Muscle of leg (tissue), 3 donors: ENCODE measurements at regions not wholly inside any gene's neighbourhood (a gene's known extent, or its start where the extent isn't known, plus 50 kb on each side); places are given as distances from the start of the nearest gene placed in this dataset.
"Not testable (repeated sequence)": the region's sequence is repeated elsewhere in the genome, so short reads cannot be mapped to it uniquely, and the experiment has no call there.

Experiments used
- DNase-seq: peaks from one replicate; pipeline ENCODE4 v3.0.0; 2013
- H3K27ac ChIP-seq: one replicate; pipeline ENCODE4 v1.5.1; 2013; ENCODE audit warnings: mild to moderate bottlenecking, low read length, control low read depth
- H3K27me3 ChIP-seq: one replicate; pipeline ENCODE4 v1.6.1; 2013; ENCODE audit warnings: low read length; ENCODE audit not compliant: control insufficient read depth, insufficient read depth
- H3K36me3 ChIP-seq: one replicate; pipeline ENCODE4 v1.6.1; 2013; ENCODE audit warnings: low read length; ENCODE audit not compliant: control insufficient read depth, insufficient read depth
- H3K4me1 ChIP-seq: one replicate; pipeline ENCODE4 v1.6.1; 2013; ENCODE audit warnings: low read length; ENCODE audit not compliant: control insufficient read depth, insufficient read depth
- H3K4me3 ChIP-seq: one replicate; pipeline ENCODE4 v1.5.1; 2013; ENCODE audit warnings: low read length, control low read depth
- H3K9me3 ChIP-seq: replicated peaks from 2 replicates; pipeline ENCODE4 v1.6.1; 2013; ENCODE audit warnings: low read depth, low read length; ENCODE audit not compliant: control insufficient read depth
- WGBS: methylation state at CpG from one replicate; pipeline ENCODE4 v1.1.5; 2013; ENCODE audit warnings: missing lambda C conversion rate; ENCODE audit not compliant: insufficient coverage; 5-methylcytosine and 5-hydroxymethylcytosine counted together

- H3K36me3 ChIP-seq = no peaks in the 10 kb centered on the region
- DNase-seq = no peak
- H3K27ac ChIP-seq = no peak overlapping the region
- no peak overlapping the region for H3K4me3 ChIP-seq
- H3K4me1 ChIP-seq = no peaks in the 10 kb centered on the region
- no peaks in the 10 kb centered on the region for H3K27me3 ChIP-seq
- no peaks in the 10 kb centered on the region for H3K9me3 ChIP-seq
- 76% methylated on average over 6 of the region's 10 CpGs for WGBS
Measured at GRCh38 chr4:134934036-134934808, 732.6 kb upstream of the PABPC4L start.

- Histone ChIP-seq H3K4me3 (no peak overlapping the region), H3K9me3 (no peaks in the 10 kb centered on the region), H3K4me1 (no peaks in the 10 kb centered on the region), H3K27ac (no peak overlapping the region), H3K27me3 (no peaks in the 10 kb centered on the region), H3K36me3 (no peaks in the 10 kb centered on the region)
- no CpG with 5 or more reads among the region's 2 CpGs for WGBS
- no peak for DNase-seq
Measured at GRCh38 chr4:134915355-134915754, 713.8 kb upstream of the PABPC4L start.

GRCh38 chr4:134914250-134914649 is 712.7 kb upstream of the PABPC4L start:
- H3K4me1 ChIP-seq, H3K27ac ChIP-seq, H3K9me3 ChIP-seq, H3K4me3 ChIP-seq, H3K27me3 ChIP-seq, H3K36me3 ChIP-seq, DNase-seq: not testable (repeated sequence)
- WGBS = 92% methylated on average over 2 of the region's 7 CpGs

GRCh38 chr4:134911941-134912340 is 710.4 kb upstream of the PABPC4L start:
- H3K27ac ChIP-seq = no peak overlapping the region
- 17% methylated on average over 1 of the region's 2 CpGs for WGBS
- no peak for DNase-seq
- H3K9me3 ChIP-seq = no peaks in the 10 kb centered on the region
- no peaks in the 10 kb centered on the region for H3K36me3 ChIP-seq
- no peaks in the 10 kb centered on the region for H3K4me1 ChIP-seq
- H3K4me3 ChIP-seq = no peak overlapping the region
- no peaks in the 10 kb centered on the region for H3K27me3 ChIP-seq

- Histone ChIP-seq H3K27me3 (no peaks in the 10 kb centered on the region), H3K9me3 (no peaks in the 10 kb centered on the region), H3K27ac (no peak overlapping the region), H3K4me3 (no peak overlapping the region), H3K4me1 (no peaks in the 10 kb centered on the region), H3K36me3 (no peaks in the 10 kb centered on the region)
- WGBS = no CpG with 5 or more reads among the region's 2 CpGs
- DNase-seq = peak; percentile 10
Measured at GRCh38 chr4:134906404-134907023, 704.9 kb upstream of the PABPC4L start.

GRCh38 chr4:134905061-134905460 is 703.5 kb upstream of the PABPC4L start:
- H3K4me3 ChIP-seq = no peak overlapping the region
- no peaks in the 10 kb centered on the region for H3K27me3 ChIP-seq
- no peaks in the 10 kb centered on the region for H3K9me3 ChIP-seq
- H3K4me1 ChIP-seq = no peaks in the 10 kb centered on the region
- DNase-seq = no peak
- no peak overlapping the region for H3K27ac ChIP-seq
- no CpG with 5 or more reads among the region's 1 CpG for WGBS
- no peaks in the 10 kb centered on the region for H3K36me3 ChIP-seq

- no peak for DNase-seq
- H3K27ac ChIP-seq = no peak overlapping the region
- H3K9me3 ChIP-seq = no peaks in the 10 kb centered on the region
- H3K4me3 ChIP-seq = no peak overlapping the region
- no peaks in the 10 kb centered on the region for H3K27me3 ChIP-seq
- H3K4me1 ChIP-seq = no peaks in the 10 kb centered on the region
- WGBS = no CpG with 5 or more reads among the region's 2 CpGs
- no peaks in the 10 kb centered on the region for H3K36me3 ChIP-seq
Measured at GRCh38 chr4:134888156-134888555, 686.6 kb upstream of the PABPC4L start.

GRCh38 chr4:134885436-134885835 is 683.8 kb upstream of the PABPC4L start:
- Histone ChIP-seq H3K27me3 (no peaks in the 10 kb centered on the region), H3K27ac (no peak overlapping the region), H3K9me3 (no peaks in the 10 kb centered on the region), H3K4me3 (no peak overlapping the region), H3K36me3 (no peaks in the 10 kb centered on the region), H3K4me1 (no peaks in the 10 kb centered on the region)
- DNase-seq = peak; percentile 2
- WGBS = no CpG with 5 or more reads among the region's 2 CpGs

- no CpG with 5 or more reads among the region's 1 CpG for WGBS
- Histone ChIP-seq H3K4me1 (no peaks in the 10 kb centered on the region), H3K27me3 (no peaks in the 10 kb centered on the region), H3K36me3 (no peaks in the 10 kb centered on the region), H3K4me3 (no peak overlapping the region), H3K27ac (no peak overlapping the region), H3K9me3 (no peaks in the 10 kb centered on the region)
- no peak for DNase-seq
Measured at GRCh38 chr4:134883831-134884449, 682.4 kb upstream of the PABPC4L start.

- Histone ChIP-seq H3K4me1 (no peaks in the 10 kb centered on the region), H3K27ac (no peak overlapping the region), H3K36me3 (no peaks in the 10 kb centered on the region), H3K4me3 (no peak overlapping the region), H3K9me3 (no peaks in the 10 kb centered on the region), H3K27me3 (no peaks in the 10 kb centered on the region)
- WGBS = no CpG with 5 or more reads among the region's 1 CpG
- DNase-seq = no peak
Measured at GRCh38 chr4:134879019-134879418, 677.4 kb upstream of the PABPC4L start.
